ENCODE measurements at regions not wholly inside any gene's neighbourhood (a gene's known extent, or its start where the extent isn't known, plus 50 kb on each side); places are given as distances from the start of the nearest gene placed in this dataset.

DNA sequence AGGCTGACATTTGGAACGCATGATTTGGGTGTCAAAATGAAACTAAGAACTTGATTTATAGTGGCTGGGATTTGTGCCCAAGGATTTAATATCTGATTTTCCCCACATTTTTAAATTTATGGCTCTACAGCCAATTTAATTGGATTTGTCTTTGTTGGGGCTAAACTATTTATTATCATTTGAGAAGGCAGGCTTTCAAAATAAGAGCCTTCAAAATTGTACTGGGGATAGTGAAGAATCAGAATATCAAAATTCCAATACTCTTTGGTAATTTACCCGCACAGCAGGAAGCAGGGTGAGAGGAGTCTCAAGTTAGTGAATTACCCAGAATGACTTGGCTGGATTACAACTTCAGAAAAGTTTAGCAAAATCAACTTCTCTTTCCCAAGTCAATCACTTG is 278.1 kb downstream of the LRATD1 start:
- no peak for DNase-seq (ENCODE audit: low spot score)

DNA sequence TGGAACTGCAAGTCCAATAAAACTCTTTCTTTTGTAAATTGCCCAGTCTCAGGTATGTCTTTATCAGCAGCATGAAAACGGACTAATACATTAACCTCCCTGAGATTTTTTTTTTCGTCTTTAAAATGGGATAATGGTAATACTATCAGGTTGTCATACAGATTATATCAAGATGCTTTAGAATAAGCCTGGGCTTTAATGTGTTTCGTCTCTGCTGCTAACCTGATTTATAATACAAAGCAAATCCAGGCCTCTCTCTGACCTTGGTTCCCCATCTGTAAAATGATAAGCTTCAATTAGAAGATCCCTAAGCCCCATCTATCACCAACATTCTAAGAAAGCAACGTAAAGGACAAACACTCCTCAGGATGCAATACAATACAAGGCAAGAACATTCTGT is 283.5 kb downstream of the LRATD1 start:
- no peak for DNase-seq (ENCODE audit: low spot score)

DNA sequence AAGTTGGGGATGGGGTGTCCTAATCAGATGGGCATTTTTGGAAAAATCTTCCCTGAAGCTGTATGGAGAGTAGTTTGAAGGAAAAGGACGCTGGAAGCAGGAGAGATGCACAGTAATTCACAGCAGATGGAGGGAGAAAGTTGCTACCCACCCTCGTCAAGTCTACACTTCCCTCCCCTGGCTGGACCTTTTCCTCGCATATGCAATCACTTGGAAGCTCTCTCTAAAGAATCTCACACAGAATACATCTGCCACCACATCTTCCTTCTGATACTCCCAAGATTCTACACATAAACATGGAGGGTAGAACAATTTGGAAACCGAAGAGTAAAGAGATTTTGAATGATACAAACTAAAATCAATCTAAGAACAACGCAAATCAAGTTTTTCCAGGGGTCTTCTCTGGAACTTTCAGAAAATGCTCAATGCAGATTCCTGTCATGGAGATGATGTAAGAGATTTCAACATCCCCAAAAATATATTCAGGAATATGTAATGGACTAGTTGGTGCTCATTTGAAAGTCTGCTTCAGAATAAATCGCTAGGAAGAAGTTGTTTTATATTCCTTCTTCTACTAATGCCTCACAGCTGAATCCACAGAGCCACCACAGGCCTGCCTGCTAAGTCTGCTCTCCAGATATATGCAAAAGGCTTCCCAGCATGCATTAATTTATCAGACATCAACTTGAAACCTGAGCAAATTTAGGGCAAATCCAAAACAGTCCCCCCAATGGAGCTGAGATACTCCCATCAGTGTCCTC is 291.5 kb downstream of the LRATD1 start:
- DNase-seq (ENCODE audit: low spot score) = no peak

DNA sequence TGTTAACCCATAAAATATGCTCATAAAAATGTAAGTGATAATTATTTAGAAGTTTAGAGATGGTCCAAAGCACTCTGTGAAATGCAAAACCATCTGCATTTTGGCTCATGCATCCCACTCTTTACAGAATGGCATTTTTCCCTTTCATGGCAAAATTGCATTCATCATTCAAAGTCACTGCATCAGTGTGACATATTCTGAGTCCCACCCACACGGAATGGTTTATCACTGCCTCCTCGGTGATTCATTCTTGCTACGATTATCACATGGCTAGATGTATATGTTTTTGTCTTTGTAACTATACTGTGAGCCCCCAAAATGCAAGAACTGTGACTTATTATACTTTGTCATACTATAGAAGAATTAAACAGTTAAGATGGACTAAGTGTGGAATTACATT is 293.0 kb downstream of the LRATD1 start:
- DNase-seq (ENCODE audit: low spot score) = no peak

DNA sequence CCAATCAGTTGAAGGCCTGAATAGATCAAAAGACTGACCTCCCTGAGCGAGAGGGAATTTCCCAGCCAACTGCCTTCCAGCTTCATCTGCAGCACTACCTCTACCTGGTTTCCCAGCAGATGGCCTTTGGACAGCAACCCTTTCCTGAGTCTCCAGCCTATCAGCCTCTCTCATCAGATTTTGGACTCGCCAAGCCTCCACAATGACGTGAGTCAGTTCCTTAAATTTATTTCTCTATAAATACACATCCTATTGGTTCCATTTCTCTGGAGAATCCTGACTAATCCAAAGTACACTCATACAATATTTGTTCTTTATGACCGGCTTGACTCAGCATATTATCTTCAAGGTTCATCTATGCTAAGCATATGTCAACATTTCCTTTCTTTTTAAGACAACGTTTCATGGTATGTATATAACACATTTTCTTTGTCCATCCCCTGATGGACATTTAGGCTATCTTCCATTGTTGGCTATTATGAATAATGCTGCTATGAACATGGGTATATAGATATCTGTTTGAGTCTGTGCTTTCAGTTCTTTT is 294.6 kb downstream of the LRATD1 start:
- no peak for DNase-seq (ENCODE audit: low spot score)

DNA sequence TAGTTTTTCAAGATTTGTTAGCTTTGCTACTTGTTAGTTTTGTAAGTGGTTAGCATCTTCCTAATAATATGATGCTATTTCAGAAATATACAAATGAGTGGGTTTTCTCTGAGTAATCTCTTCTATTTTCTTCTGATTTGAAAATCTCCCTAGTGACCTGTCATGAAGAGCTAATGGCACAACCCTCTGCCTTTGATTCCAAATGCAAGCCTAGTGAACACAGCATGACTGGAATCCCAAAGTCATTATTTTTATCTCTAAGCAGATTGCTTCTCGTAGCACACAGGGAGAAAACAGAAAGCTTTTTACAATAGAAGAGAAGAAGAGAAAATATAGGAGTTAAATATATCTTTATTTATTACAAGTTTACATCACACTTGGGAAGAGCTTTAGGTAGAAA is 295.5 kb downstream of the LRATD1 start:
- DNase-seq (ENCODE audit: low spot score) = no peak

DNA sequence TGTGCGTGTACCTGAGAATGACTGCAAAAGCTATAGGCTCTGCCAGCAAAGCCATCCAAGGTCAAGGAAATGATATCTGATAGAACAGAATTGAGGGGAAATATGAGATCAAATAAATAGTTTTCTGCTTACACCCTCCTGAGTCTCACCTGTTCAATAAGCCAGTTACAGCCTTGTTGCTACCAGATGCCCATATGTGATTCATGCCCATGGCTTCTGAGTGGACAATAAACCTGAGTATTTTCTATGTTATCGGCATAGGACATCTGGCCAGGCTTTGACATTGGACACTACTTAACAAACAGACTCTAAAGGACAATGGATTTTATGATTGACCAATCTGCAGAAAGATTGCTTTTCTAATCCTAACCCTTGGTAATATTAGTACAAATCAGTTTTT is 297.9 kb downstream of the LRATD1 start:
- DNase-seq (ENCODE audit: low spot score) = no peak

DNA sequence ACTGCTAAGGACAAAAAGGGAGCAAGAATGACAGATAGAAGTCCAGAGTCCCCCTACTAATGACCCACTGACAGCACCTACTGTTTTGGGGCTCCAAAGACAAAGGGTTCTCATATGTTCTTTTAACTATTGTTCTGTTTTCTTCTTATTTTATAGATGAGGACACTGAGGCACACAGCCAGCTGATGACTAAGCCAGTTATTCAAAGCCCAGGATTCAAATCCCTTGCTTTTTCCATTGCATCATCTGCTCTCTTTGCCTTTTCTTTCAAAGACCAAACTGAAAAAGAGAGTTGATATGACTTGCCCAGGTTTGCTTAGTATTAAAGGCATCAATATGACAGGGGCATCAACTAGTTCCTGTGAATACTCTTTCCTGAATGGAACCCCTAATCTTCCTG is 299.8 kb downstream of the LRATD1 start:
- no peak for DNase-seq (ENCODE audit: low spot score)

DNA sequence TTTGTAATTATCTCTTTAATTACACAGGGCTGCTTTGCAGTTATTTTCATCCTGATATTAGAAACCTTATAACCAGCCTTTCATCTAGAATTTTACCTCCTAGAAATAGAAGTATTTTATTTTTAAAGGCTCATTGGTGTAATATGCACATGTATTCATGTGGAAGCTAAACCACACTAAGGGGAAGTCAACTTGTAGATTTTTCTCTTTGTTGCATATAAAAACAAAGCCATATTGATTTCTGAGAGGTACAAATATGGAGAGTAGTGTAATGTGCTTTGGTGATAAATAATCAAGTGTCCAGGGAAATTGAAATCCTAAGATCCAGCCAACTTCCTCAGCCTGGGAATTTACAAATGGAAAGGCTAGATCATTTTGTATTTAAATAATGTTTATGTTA is 301.2 kb downstream of the LRATD1 start:
- DNase-seq (ENCODE audit: low spot score) = no peak

DNA sequence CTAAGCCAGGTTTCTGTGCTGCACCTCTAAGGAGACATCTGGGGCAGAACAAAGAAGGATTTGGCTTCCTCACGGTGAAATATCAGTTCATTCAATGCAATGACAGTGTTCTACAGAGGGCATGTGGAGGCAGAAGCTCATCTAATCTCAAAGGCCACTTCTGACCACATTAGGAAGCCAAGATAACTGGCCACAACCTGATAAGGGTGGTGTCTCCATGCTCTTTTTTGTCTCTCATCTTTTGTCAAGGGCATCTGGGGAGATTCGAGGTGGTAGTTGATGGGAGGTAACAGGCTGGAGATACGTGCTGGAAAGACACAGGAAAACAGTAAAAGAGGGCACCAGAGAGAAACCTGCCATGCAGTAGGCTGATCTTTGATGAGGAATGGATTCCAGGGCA is 303.9 kb downstream of the LRATD1 start:
- DNase-seq (ENCODE audit: low spot score) = no peak

DNA sequence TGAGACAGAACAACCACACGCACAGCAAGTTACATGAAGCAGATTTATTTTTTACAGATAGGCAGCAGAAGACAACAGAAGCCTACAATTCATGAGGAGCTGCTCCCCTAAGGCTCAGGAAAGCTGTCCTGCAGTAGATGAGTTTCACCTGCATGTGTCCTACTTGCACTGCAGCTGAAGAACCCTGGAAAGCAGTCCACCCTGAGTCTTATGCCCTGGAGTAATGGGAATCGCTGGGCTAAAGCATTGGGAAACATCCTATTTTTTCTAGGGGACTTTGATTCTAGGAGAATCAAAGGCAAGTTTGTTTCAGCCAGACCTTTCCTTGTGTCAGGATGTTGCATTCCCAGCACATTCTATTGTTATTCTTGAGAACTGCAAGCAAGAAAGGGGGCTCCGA is 304.8 kb downstream of the LRATD1 start:
- no peak for DNase-seq (ENCODE audit: low spot score)

DNA sequence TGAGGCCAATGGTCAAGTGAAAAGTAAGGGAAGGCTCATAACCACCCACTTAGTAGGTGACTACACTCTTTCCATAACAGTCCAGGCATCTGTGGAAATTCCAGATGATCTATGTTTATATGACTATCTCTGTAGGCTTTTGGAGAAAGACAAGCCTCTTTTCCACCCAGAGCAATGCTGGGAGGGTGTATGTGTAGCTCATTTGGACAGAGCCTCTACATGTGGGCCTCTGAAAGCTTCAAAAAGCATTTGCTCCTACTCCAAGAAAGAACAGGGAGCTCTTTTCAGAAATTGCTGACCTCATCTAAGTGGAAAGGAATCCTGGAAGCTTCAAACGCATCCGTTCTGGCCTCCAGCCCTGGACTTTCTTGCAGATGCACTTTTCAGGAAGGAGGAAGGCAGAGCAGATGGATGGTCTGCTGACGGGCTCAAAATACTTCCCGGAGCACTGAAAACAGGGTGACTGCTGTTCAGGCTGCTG is 308.7 kb downstream of the LRATD1 start:
- no peak for DNase-seq (ENCODE audit: low spot score)

DNA sequence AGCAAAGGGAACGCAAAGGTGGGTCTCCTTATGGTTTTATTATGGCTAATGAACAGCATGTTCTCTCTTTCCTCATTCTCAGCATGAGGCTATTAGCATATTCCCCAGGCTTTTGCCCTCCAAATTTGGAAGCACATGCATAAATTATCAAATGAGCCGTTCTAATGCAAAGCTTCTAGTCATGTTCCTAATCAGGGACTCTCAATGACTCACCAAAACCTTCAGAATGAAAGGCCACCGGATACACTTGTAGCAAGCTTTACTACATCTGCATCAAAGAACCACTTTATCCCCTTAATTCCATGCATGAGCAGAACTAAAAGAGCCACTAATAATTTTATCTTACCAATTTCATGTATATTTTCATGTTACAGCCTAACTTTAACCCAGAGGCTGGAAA is 310.5 kb downstream of the LRATD1 start:
- DNase-seq (ENCODE audit: low spot score) = no peak

DNA sequence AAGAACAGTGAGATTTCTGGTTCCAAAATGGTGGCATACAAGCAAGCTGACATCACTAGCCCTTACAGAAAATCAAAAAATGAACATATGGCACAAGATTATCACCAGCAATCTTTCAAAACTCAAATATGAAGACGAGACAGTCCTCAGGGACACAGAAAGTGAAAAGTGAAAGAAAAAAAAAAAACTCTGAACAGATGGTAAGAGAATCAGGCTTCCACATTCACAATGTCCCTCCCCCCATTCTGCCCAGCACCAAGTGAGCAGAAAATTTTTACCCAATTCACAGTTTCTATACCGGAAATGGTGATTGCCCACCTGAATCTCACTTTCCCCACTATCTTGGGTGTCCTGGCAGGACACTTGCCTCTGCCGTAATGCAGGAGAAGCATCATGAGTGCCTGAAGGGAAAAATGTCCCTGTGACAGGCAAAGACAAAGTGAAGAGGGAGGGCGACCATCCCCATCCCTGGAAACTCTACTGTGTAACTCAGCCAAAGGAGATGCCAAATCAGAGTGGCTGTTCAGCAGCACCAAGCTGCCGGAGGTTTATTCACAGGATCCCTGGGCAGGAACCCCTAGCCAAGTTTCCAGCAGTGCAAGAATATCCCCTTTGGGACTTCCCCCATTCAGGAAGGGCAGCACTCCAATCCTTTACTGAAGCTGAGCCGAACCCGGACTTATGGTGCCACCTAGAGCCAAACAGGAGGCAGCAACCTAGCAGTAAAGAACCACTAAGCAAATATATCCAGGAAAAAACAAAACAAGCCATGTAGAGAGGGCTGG is 312.2 kb downstream of the LRATD1 start:
- DNase-seq (ENCODE audit: low spot score) = no peak

DNA sequence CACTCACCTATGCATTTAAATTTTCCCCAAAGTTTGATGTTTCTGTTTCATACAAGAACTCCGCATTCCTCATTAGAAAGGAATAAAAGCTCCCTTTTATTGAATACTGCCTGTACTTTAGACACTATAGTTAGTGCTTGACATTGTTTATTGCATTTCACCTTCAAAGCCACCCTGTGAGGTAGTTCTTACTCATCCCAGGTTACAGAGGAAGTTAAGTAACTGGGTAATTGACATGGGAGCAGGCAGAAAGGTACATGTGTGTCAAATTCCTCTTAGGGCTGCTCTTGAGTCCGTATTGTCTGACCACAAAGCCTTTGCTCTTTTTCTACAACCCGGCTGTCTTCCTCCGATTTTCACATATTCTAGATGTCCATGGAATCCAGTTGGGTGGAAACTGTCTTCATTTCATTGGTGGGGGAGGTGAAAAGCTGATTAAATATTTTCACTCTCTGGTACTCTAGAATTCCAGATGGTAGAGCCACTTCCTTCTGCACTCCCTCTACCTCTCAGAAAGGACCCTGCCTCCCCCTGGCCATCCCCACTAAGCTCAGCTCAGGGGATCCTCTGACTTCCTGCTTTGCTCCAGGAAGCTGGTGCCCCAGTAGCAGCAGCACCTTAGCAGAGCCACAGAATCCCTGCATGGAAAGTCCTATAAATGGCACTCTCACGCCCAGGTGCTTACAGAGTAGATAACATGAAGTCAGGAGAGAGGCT is 319.2 kb downstream of the LRATD1 start:
- no peak for DNase-seq (ENCODE audit: low spot score)

DNA sequence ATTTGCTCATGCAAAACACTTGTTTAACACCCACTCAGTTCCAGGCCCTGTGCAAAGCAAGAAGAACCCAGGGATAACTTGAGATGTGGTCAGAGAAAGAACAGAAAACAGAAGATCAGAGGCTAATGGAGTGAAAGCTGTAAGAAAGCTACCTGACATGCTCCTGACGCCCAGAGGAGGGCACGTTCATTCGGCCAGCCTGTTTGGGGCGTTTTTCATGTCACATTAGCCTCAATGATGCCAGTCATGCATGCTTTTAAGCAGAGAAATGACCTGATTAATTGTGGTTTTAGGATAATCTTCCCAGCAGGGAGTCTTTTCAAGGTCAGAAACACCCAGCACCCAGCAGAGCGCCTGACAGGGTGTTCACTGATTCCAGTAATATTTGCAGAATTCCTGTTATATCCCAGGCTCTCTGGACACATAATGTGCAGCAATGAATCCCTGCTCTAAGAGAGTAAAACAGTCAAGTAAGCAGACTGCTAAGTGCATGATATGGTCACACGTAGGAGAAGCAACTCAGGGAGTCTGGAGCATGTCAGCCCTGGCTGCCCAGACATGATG is 320.0 kb downstream of the LRATD1 start:
- DNase-seq (ENCODE audit: low spot score) = no peak

DNA sequence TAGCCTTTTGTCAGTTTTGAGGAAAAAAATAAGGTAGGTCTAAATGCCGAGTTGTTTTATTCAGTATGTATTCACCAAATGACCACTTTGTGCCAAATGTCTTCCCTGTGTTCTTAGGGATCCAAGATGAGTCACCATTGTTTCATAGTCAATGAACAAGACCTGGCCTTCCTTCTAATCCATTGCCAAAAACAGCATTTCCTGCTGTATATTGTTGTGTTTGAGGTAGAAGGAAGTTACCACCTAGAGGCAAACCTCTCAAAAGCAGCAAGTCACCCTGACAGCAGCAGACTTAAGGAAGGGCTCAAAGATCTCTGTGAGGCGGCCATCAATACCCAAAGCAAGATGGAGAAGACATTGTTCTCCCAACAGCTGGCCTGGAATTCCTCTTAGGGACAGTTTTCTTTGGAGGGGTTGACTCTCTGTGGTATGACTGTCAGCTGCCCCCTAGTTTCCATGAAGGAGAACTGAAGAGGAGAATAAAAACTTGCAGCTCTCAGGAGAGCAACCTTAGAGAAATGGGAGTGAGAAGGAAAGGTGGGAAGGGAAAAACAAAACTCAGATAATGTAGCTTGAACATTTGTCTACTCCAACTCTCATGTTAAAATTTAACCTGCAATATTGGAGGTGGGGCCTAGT is 328.3 kb downstream of the LRATD1 start:
- DNase-seq (ENCODE audit: low spot score) = no peak

DNA sequence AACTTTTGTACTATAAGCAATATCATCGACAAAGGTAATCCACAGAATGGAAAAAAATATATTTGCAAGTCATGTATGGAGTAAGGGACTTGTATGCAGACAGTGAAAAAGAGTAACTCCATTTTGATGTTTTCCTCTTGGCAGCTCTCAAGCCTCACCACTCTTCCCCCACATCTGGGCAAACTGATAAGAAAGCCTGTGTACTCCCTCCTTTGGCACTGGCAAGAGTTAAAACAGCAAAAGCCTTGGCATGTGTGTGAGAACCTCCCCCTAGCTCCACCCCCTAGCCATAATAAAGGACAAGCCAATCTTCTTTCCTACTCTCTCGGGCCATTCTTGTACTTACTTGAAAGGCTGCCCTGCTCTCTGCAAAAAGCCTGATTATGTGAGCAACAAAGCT is 335.2 kb downstream of the LRATD1 start:
- no peak for DNase-seq (ENCODE audit: low spot score)

DNA sequence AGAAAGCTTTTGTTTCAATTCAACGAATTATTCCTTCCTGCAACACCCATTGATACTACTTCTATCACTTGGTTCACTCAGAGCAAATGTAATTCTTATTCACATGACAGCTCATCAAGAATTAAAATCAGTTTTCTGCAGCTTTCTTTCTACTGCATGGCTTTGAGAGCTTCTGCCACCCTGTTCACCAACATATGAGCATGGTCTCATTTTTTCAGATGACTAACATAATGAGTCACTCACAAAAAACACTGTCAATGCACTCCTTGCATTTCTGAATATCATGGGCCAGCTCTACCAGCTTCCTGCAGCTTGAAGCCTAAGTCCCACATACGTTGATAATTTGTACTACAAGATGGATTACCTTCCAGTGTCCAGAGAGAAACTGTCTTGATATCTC is 342.9 kb downstream of the LRATD1 start:
- no peak for DNase-seq (ENCODE audit: low spot score)

DNA sequence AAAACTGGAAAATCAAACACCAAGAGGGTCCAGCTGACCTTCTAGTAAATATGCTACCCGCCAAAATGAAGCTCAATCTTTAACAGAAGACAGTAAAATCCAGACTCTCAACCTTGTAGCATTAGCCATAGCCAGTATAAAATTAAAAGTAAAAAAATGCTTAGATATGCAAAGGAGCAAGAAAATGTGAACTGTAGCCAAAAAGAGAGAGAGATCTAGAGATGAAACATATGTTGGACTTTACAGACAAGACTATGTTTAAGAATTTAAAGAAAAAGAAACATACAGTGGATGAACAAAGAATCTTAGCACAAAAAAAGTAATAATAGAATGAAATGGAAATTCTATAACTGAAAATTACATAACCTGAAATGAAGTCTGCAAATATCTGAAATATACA is 344.5 kb downstream of the LRATD1 start:
- DNase-seq (ENCODE audit: low spot score) = no peak

DNA sequence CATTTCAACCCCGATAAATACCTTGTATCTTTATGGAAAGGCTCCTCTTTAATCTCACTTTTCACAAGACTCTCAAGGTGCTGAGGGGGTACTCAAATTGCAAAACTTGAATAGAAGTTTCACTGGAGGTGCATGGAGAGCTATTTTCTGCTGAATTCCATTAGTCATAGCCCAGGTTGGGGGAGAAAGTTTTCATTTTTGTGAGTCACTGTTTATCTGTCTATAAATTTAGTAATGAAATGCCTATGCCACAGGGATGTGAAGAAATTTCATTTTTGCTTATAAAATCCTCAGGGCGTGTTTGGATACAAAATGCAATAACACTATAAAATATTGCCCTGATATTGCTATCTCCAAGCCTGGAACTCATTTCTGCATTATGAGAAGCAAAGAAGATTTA is 346.3 kb downstream of the LRATD1 start:
- no peak for DNase-seq (ENCODE audit: low spot score)

DNA sequence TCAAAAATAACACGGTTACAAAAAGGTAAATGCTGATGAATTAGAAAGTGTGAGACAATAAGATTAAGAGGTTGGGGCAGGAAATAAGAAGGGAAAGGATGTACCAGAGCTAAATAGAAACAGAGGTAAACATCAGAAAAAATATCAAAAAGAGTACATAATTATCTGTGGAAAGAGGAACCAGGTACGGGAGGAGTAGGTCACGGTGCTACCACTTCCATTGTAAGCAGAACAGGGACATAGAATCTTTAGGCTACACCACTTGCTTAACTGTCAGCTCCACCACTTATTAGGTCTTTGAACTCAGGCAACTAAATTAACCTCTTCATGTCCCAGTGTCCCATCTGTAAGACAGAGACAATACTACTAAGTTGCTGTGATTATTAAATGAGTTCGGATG is 350.3 kb downstream of the LRATD1 start:
- no peak for DNase-seq (ENCODE audit: low spot score)
